ENCODE measurements at regions not wholly inside any gene's neighbourhood (a gene's known extent, or its start where the extent isn't known, plus 50 kb on each side); places are given as distances from the start of the nearest gene placed in this dataset.

- H3K79me1 ChIP-seq (ENCODE audit: insufficient read depth, low read depth, low read length, poor library complexity, severe bottlenecking) = no peaks in the 10 kb centered on the region
- H4K8ac ChIP-seq (replicated peaks; ENCODE audit: insufficient read length, low read depth, low read length) = no peak overlapping the region
- no peak for TF ChIP-seq CTCF (conservative IDR thresholded peaks at IDR 0.05)
- Mint-ChIP-seq H3K4me3 (no peak overlapping the region), H3K4me1 (peaks cover 27 to 33% of the 10 kb centered on the region in 2 experiments), H3K27ac (no peak overlapping the region), H3K9me3 (peaks cover 5 to 6% of the 10 kb centered on the region in 2 experiments), H3K27me3 (ENCODE audit: low read depth) (no peaks in the 10 kb centered on the region), H3K36me3 (ENCODE audit: insufficient read depth in 1 of 3, low read depth in 3 of 3) (peaks cover 0 to 7% (median 3%) of the 10 kb centered on the region in 3 experiments; a peak in 5 of 7 replicates)
- no peak overlapping the region for H2BK12ac ChIP-seq (ENCODE audit: insufficient read length, low read depth, low read length)
- no peak overlapping the region for H3K14ac ChIP-seq (ENCODE audit: insufficient read depth, low read length)
- H3K23me2 ChIP-seq (ENCODE audit: insufficient read length, low read depth, low read length, poor library complexity, severe bottlenecking) = no peaks in the 10 kb centered on the region
- H3K4ac ChIP-seq (ENCODE audit: low read depth, low read length) = no peak overlapping the region
- no peak overlapping the region for H3K23ac ChIP-seq (ENCODE audit: insufficient read length, low read depth, low read length)
- no peak overlapping the region for H3K18ac ChIP-seq (ENCODE audit: insufficient read length, low read depth, low read length)
- no peaks in the 10 kb centered on the region for H3K79me2 ChIP-seq (ENCODE audit: insufficient read depth, low read length)
- no peak overlapping the region for H3K4me2 ChIP-seq (ENCODE audit: insufficient read depth, insufficient read length, low read length)
- no peak overlapping the region for H2BK120ac ChIP-seq (ENCODE audit: low read depth, low read length, poor library complexity, severe bottlenecking)
- H3K56ac ChIP-seq (ENCODE audit: insufficient read length, low read depth, low read length) = no peak overlapping the region
- H3K9me3 ChIP-seq (ENCODE audit: control insufficient read depth, low read depth, low read length) = no peaks in the 10 kb centered on the region
- no CpG with 5 or more reads among the region's 4 CpGs for WGBS (ENCODE audit: extremely low coverage, insufficient read length, low lambda C conversion rate)
- no peak overlapping the region for H3K9ac ChIP-seq (ENCODE audit: extremely low read depth, insufficient read length, low read length)
- no peak overlapping the region for H2AFZ ChIP-seq (ENCODE audit: low read length)
- H3K27ac ChIP-seq (ENCODE audit: insufficient read length, low read depth, low read length) = no peak overlapping the region
- H2BK5ac ChIP-seq (ENCODE audit: insufficient read length, low read length) = no peak overlapping the region
- no peak overlapping the region for H4K91ac ChIP-seq (ENCODE audit: insufficient read length, low read depth, low read length)
- no peaks in the 10 kb centered on the region for H3K27me3 ChIP-seq (ENCODE audit: insufficient read depth, low read length)
- no peak overlapping the region for H2BK15ac ChIP-seq (ENCODE audit: low read depth, low read length)
- peaks cover 4% of the 10 kb centered on the region for H3K4me1 ChIP-seq (ENCODE audit: insufficient read depth, low read length)
- no peaks in the 10 kb centered on the region for H4K20me1 ChIP-seq (ENCODE audit: control insufficient read depth, insufficient read depth, insufficient read length)
- no peak overlapping the region for H2BK20ac ChIP-seq (ENCODE audit: low read depth, low read length, poor library complexity, severe bottlenecking)
- no peak overlapping the region for H2AK5ac ChIP-seq (ENCODE audit: insufficient read length, low read length)
- H3T11ph ChIP-seq (ENCODE audit: low read length) = no peak overlapping the region
- no peak for DNase-seq
- no peak overlapping the region for H4K5ac ChIP-seq (ENCODE audit: insufficient read length, low read depth, low read length)
Observed at GRCh38 chr18:27823053-27823452, 353.9 kb downstream of the CDH2 start.
